MM.1S (cell line): ENCODE measurements at regions not wholly inside any gene's neighbourhood (a gene's known extent, or its start where the extent isn't known, plus 50 kb on each side); places are given as distances from the start of the nearest gene placed in this dataset.

Experiments
- EZH2 ChIP-seq: fragments of 300-600 bp; sonication (generic); optimal IDR thresholded peaks from 2 replicates; pipeline ENCODE3; 2017; ENCODE audit warnings: low read depth, mild to moderate bottlenecking, antibody characterized with exemption, low read length, mixed read lengths
- TF ChIP-seq, protein P1 (sequence below): fragments of 300-600 bp; sonication (generic); IDR thresholded peaks from 2 replicates; pipeline ENCODE4 v1.5.1; 2016; ENCODE audit warnings: antibody characterized with exemption, low read length, mixed read lengths

DNA sequence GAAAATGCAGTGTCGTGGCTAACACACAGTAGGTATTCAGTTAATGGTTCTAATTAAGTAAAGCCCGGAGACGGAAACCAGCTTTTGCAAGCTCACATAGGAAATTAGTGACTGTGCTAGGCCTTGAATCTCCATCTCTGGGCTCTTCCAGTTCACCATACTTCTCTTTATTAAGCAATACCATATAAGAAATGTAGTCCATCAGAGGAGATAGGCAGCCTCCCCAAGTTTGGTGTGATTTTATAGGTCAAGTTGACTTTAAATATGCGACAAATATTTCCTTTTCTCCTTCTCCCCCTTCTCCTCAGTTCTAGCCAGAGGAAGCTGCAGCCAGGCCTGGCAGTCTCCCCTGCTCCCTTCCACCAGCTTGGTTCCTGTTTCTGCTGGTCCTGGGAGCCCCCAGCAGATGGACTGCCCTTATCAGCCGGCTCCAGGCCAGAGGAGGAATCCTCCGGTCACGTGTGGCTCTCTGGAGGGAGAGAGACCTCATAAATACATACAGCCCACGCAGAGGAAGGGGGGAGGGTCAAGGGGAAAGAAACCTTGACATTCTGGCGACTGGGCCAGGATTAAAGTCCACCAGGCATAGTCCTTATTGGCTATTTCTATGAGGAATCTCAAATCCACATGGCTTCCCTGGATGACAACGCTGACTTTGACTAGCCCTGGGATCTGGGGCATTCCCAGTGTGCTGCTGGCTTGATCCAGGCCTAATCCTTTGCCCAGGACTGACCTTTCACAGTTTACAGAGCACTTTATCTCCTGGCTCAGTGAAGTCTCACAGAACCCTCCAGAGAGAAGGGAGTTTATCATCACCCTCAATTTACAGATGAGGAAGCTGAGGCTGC lies 115.1 kb upstream of the JUN start:
- TF ChIP-seq, protein P1, sequence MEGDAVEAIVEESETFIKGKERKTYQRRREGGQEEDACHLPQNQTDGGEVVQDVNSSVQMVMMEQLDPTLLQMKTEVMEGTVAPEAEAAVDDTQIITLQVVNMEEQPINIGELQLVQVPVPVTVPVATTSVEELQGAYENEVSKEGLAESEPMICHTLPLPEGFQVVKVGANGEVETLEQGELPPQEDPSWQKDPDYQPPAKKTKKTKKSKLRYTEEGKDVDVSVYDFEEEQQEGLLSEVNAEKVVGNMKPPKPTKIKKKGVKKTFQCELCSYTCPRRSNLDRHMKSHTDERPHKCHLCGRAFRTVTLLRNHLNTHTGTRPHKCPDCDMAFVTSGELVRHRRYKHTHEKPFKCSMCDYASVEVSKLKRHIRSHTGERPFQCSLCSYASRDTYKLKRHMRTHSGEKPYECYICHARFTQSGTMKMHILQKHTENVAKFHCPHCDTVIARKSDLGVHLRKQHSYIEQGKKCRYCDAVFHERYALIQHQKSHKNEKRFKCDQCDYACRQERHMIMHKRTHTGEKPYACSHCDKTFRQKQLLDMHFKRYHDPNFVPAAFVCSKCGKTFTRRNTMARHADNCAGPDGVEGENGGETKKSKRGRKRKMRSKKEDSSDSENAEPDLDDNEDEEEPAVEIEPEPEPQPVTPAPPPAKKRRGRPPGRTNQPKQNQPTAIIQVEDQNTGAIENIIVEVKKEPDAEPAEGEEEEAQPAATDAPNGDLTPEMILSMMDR: no peak
- no peak for TF ChIP-seq EZH2
